Choroid plexus epithelial cell (primary cell): ENCODE measurements at regions not wholly inside any gene's neighbourhood (a gene's known extent, or its start where the extent isn't known, plus 50 kb on each side); places are given as distances from the start of the nearest gene placed in this dataset.
A peak's percentile ranks its signal among the peaks of the same experiment; 100 is the strongest.

Experiments
- DNase-seq: peaks from one replicate; pipeline ENCODE4 v3.0.0-alpha.2; 2010; ENCODE audit warnings: low read depth
- H3K4me3 ChIP-seq: 2 replicates; pipeline ENCODE4 v1.5.1; 2011; ENCODE audit warnings: low read depth, mild to moderate bottlenecking, control low read depth, low read length, moderate library complexity
- CTCF ChIP-seq: conservative IDR thresholded peaks from 2 replicates; pipeline ENCODE4 v1.5.1; 2011; ENCODE audit warnings: low read depth, mild to moderate bottlenecking, control low read depth, inconsistent platforms, low read length, moderate library complexity

- no peak overlapping the region for H3K4me3 ChIP-seq
- no peak for TF ChIP-seq CTCF
- peak; percentile 2 for DNase-seq
Observed at GRCh38 chr3:182115328-182116015, 403.7 kb downstream of the SOX2 start.

GRCh38 chr3:182116386-182116785 is 404.7 kb downstream of the SOX2 start:
- TF ChIP-seq CTCF: no peak
- H3K4me3 ChIP-seq: no peak overlapping the region
- no peak for DNase-seq

GRCh38 chr3:182117131-182117530 is 405.4 kb downstream of the SOX2 start:
- TF ChIP-seq CTCF: no peak
- no peak for DNase-seq

GRCh38 chr3:182117583-182117982 is 405.9 kb downstream of the SOX2 start:
- DNase-seq: peak; percentile 11

More at GRCh38 chr3:182117131-182117530, 405.4 kb downstream of the SOX2 start:
- no peak overlapping the region for H3K4me3 ChIP-seq

GRCh38 chr3:182118066-182118465 is 406.3 kb downstream of the SOX2 start:
- DNase-seq: peak; percentile 16
- no peak for TF ChIP-seq CTCF

More at GRCh38 chr3:182117583-182117982, 405.9 kb downstream of the SOX2 start:
- no peak for TF ChIP-seq CTCF
- no peak overlapping the region for H3K4me3 ChIP-seq

GRCh38 chr3:182121401-182121800 is 409.7 kb downstream of the SOX2 start:
- H3K4me3 ChIP-seq: no peak overlapping the region
- no peak for DNase-seq
- no peak for TF ChIP-seq CTCF

More at GRCh38 chr3:182118066-182118465, 406.3 kb downstream of the SOX2 start:
- no peak overlapping the region for H3K4me3 ChIP-seq

GRCh38 chr3:182122779-182123178 is 411.1 kb downstream of the SOX2 start:
- DNase-seq: no peak
- TF ChIP-seq CTCF: no peak
- H3K4me3 ChIP-seq: no peak overlapping the region
